ENCODE measurements at regions not wholly inside any gene's neighbourhood (a gene's known extent, or its start where the extent isn't known, plus 50 kb on each side); places are given as distances from the start of the nearest gene placed in this dataset.
"Not testable (repeated sequence)": the region's sequence is repeated elsewhere in the genome, so short reads cannot be mapped to it uniquely, and the experiment has no call there.

- H3K9me3 ChIP-seq, result no peaks in the 10 kb centered on the region
- ATAC-seq (ENCODE audit: low FRiP score in 2 of 2) (no peak), DNase-seq (no peak)
- TF ChIP-seq EP300 (IDR thresholded peaks at IDR 0.05), result no peak
- TF ChIP-seq CTCF (IDR thresholded peaks at IDR 0.05), result no peak
- TF ChIP-seq POLR2A (IDR thresholded peaks at IDR 0.05), result no peak
- no peak for TF ChIP-seq POLR2AphosphoS5 (IDR thresholded peaks at IDR 0.05)
- no peak overlapping the region for H3K27ac ChIP-seq
- no peaks in the 10 kb centered on the region for H3K27me3 ChIP-seq
- H3K36me3 ChIP-seq, result no peaks in the 10 kb centered on the region
- H3K4me3 ChIP-seq, result no peak overlapping the region
- H3K4me1 ChIP-seq, result no peaks in the 10 kb centered on the region
- 84 to 85% methylated on average over 3 of the region's 3 CpGs for WGBS, 2 donors
Measured at GRCh38 chr13:69616396-69616795, 491.2 kb upstream of the ATXN8OS start.

- not testable (repeated sequence) for ATAC-seq (ENCODE audit: low FRiP score in 2 of 2); H3K36me3 ChIP-seq; H3K4me1 ChIP-seq; H3K27ac ChIP-seq; H3K27me3 ChIP-seq; H3K4me3 ChIP-seq; H3K9me3 ChIP-seq; DNase-seq
- WGBS, 2 donors, result 77% methylated on average over 6 of the region's 8 CpGs
Measured at GRCh38 chr13:69615055-69615454, 492.6 kb upstream of the ATXN8OS start.

- H3K27me3 ChIP-seq, result no peaks in the 10 kb centered on the region
- TF ChIP-seq POLR2AphosphoS5 (IDR thresholded peaks at IDR 0.05) (no peak), CTCF (IDR thresholded peaks at IDR 0.05) (no peak), POLR2A (IDR thresholded peaks at IDR 0.05) (no peak), EP300 (IDR thresholded peaks at IDR 0.05) (no peak)
- 85 to 87% methylated on average over 1 of the region's 1 CpG for WGBS, 2 donors
- no peak overlapping the region for H3K4me3 ChIP-seq
- H3K9me3 ChIP-seq, result peaks cover 0 to 3% (median 0%) of the 10 kb centered on the region in 4 donors
- H3K4me1 ChIP-seq, result no peaks in the 10 kb centered on the region
- H3K36me3 ChIP-seq, result no peaks in the 10 kb centered on the region
- H3K27ac ChIP-seq, result no peak overlapping the region
- ATAC-seq (ENCODE audit: low FRiP score in 2 of 2), result no peak
- no peak for DNase-seq
Measured at GRCh38 chr13:69604698-69605097, 502.9 kb upstream of the ATXN8OS start.

- Histone ChIP-seq H3K27me3 (no peaks in the 10 kb centered on the region), H3K4me3 (no peak overlapping the region), H3K36me3 (no peaks in the 10 kb centered on the region), H3K4me1 (no peaks in the 10 kb centered on the region), H3K27ac (no peak overlapping the region), H3K9me3 (peaks cover 0 to 3% (median 0%) of the 10 kb centered on the region in 4 donors)
- DNase-seq (no peak), ATAC-seq (ENCODE audit: low FRiP score in 2 of 2) (no peak)
- 83 to 85% methylated on average over 3 of the region's 3 CpGs for WGBS, 2 donors
- TF ChIP-seq POLR2A (IDR thresholded peaks at IDR 0.05) (no peak), EP300 (IDR thresholded peaks at IDR 0.05) (no peak), POLR2AphosphoS5 (IDR thresholded peaks at IDR 0.05) (no peak), CTCF (IDR thresholded peaks at IDR 0.05) (no peak)
Measured at GRCh38 chr13:69603144-69603853, 504.3 kb upstream of the ATXN8OS start.

GRCh38 chr13:69601661-69602060 is 506.0 kb upstream of the ATXN8OS start:
- H3K36me3 ChIP-seq, result no peaks in the 10 kb centered on the region
- no peak overlapping the region for H3K4me3 ChIP-seq
- no peak overlapping the region for H3K27ac ChIP-seq
- H3K27me3 ChIP-seq, result no peaks in the 10 kb centered on the region
- no peak for TF ChIP-seq POLR2A (IDR thresholded peaks at IDR 0.05)
- no peak for TF ChIP-seq CTCF (IDR thresholded peaks at IDR 0.05)
- no peak for TF ChIP-seq EP300 (IDR thresholded peaks at IDR 0.05)
- TF ChIP-seq POLR2AphosphoS5 (IDR thresholded peaks at IDR 0.05), result no peak
- no peaks in the 10 kb centered on the region for H3K4me1 ChIP-seq
- DNase-seq, result no peak
- H3K9me3 ChIP-seq, result peaks cover 0 to 3% (median 0%) of the 10 kb centered on the region in 4 donors
- no peak for ATAC-seq (ENCODE audit: low FRiP score in 2 of 2)
- 45 to 71% methylated on average over 3 of the region's 3 CpGs for WGBS, 2 donors

Measured in upper lobe of left lung (tissue), 6 donors.